ENCODE measurements at regions not wholly inside any gene's neighbourhood (a gene's known extent, or its start where the extent isn't known, plus 50 kb on each side); places are given as distances from the start of the nearest gene placed in this dataset.
A peak's percentile ranks its signal among the peaks of the same experiment; 100 is the strongest.
"Not testable (repeated sequence)": the region's sequence is repeated elsewhere in the genome, so short reads cannot be mapped to it uniquely, and the experiment has no call there.

GRCh38 chr12:9334041-9334692 lies 126.0 kb upstream of the PZP start:
- no peak overlapping the region for H3K4me3 ChIP-seq (ENCODE audit: low read depth, low read length)
- TF ChIP-seq, protein P1, sequence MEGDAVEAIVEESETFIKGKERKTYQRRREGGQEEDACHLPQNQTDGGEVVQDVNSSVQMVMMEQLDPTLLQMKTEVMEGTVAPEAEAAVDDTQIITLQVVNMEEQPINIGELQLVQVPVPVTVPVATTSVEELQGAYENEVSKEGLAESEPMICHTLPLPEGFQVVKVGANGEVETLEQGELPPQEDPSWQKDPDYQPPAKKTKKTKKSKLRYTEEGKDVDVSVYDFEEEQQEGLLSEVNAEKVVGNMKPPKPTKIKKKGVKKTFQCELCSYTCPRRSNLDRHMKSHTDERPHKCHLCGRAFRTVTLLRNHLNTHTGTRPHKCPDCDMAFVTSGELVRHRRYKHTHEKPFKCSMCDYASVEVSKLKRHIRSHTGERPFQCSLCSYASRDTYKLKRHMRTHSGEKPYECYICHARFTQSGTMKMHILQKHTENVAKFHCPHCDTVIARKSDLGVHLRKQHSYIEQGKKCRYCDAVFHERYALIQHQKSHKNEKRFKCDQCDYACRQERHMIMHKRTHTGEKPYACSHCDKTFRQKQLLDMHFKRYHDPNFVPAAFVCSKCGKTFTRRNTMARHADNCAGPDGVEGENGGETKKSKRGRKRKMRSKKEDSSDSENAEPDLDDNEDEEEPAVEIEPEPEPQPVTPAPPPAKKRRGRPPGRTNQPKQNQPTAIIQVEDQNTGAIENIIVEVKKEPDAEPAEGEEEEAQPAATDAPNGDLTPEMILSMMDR (IDR thresholded peaks at IDR 0.05; ENCODE audit: insufficient read depth, low read depth, low read length, missing control alignments) = no peak
- DNase-seq (ENCODE audit: low read depth) = no peak

DNA sequence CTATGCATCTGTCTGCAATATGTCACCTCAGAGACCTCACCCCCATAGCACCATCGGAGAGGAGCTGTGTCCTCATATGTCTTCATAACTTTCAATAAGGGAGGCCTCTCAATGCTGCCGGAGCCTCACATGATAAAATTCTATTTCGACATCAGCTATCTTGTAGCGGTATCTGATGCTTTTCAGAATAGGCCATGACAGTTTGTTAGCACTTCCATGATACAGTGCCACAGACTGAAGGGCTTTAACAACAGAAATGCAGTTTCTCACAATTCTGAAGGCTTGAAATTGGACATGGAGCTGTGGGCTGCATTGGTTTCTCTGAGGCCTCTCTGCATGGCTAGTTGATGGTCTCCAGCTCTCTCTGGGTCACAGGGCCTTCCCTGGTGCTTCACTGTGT lies 125.0 kb upstream of the PZP start:
- no peak overlapping the region for H3K4me3 ChIP-seq (ENCODE audit: low read depth, low read length)
- DNase-seq (ENCODE audit: low read depth) = no peak
- TF ChIP-seq, protein P1 (IDR thresholded peaks at IDR 0.05; ENCODE audit: insufficient read depth, low read depth, low read length, missing control alignments) = no peak

- DNase-seq (ENCODE audit: low read depth) = no peak
- TF ChIP-seq, protein P1 (IDR thresholded peaks at IDR 0.05; ENCODE audit: insufficient read depth, low read depth, low read length, missing control alignments) = no peak
- no peak overlapping the region for H3K4me3 ChIP-seq (ENCODE audit: low read depth, low read length)
These were observed 124.4 kb upstream of the PZP start for GRCh38 chr12:9332564-9332963.

DNA sequence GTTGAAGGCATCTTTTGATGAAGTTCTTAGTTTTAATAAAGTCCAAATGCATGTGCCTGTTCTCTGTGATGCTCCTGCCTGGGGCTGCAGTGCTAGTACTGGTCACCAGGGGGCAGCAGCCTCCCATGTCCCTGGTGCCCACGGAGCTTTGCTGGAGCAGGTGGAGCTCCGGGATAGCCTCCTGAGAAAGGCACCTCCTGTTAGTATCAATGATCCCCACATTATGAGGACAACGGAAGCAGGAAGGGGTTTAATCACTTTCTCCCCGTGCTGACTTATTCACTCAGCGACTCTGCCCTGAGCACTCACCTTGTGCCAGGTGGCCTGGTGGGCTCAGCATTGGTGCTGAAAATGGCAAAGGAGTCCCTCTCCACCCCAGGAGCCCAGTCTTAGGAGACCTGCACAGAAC lies 123.0 kb upstream of the PZP start:
- TF ChIP-seq, protein P1 (IDR thresholded peaks at IDR 0.05; ENCODE audit: insufficient read depth, low read depth, low read length, missing control alignments) = peak; percentile 98
- DNase-seq (ENCODE audit: low read depth) = peak; percentile 77
- no peak overlapping the region for H3K4me3 ChIP-seq (ENCODE audit: low read depth, low read length)

DNA sequence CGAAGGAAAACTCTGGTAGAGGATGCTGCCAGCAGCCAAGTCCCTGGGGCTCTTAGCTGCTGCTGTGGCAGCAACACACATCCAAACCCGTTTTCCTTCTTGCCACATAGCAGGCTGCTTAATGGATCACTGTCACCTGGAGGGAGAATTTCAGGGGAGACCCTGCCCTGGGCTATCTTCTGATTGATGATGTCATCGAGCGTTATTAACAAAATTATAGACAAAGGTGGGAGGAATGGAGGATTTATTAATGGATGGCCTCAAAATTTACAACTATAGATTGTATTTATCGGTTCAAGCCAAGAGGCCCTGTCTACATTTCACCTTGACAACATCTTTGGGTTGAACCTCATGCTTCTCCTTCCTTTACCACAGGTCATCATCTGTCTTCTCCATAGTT lies 120.8 kb upstream of the PZP start:
- DNase-seq (ENCODE audit: low read depth) = no peak
- H3K4me3 ChIP-seq (ENCODE audit: low read depth, low read length) = no peak overlapping the region
- TF ChIP-seq, protein P1 (IDR thresholded peaks at IDR 0.05; ENCODE audit: insufficient read depth, low read depth, low read length, missing control alignments) = no peak

- TF ChIP-seq, protein P1 (IDR thresholded peaks at IDR 0.05; ENCODE audit: insufficient read depth, low read depth, low read length, missing control alignments) = no peak
- DNase-seq (ENCODE audit: low read depth) = no peak
- H3K4me3 ChIP-seq (ENCODE audit: low read depth, low read length) = no peak overlapping the region
These were observed 119.9 kb upstream of the PZP start for GRCh38 chr12:9328065-9328464.

GRCh38 chr12:9327320-9327719 lies 119.1 kb upstream of the PZP start:
- TF ChIP-seq, protein P1 (IDR thresholded peaks at IDR 0.05; ENCODE audit: insufficient read depth, low read depth, low read length, missing control alignments) = no peak
- DNase-seq (ENCODE audit: low read depth) = peak; percentile 9

DNA sequence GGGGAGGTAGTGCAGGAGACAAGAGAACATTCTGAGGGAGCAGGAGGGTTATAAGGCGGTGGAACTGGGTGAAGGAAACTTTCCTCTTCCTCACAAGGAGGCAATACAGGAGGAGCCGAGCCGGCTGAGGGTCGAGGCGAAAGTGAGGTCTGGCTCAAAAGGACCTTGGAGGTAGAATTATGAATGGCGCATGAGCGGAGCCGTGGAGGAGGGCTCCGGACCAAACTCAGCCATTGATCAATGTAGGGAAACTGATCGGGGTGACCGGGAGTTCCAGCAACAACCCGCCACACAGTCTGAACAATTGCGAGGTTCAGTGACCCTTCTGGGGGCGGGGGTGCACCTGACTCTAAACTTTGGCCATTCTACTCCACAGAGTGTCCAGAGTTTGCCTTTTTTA lies 118.7 kb upstream of the PZP start:
- DNase-seq (ENCODE audit: low read depth) = not testable (repeated sequence)

More at GRCh38 chr12:9327320-9327719, 119.1 kb upstream of the PZP start:
- no peak overlapping the region for H3K4me3 ChIP-seq (ENCODE audit: low read depth, low read length)

More for the DNA sequence above, 118.7 kb upstream of the PZP start:
- H3K4me3 ChIP-seq (ENCODE audit: low read depth, low read length) = not testable (repeated sequence)

Measured in GM12865 (cell line).